WTC11 (cell line): ENCODE measurements at regions not wholly inside any gene's neighbourhood (a gene's known extent, or its start where the extent isn't known, plus 50 kb on each side); places are given as distances from the start of the nearest gene placed in this dataset.

Experiments
- ATAC-seq: fragments of 200-7000 bp; cut with Tn5 transposase; 2 replicates; pipeline ENCODE4 v1.10.0; 2021; ENCODE audit warnings: mild to moderate bottlenecking, moderate library complexity
- CTCF ChIA-PET: fragments of 300-600 bp; sonication (Branson Sonifier 250); formaldehyde crosslinking; loops from one replicate; lab custom pipeline; 2021; ENCODE audit warnings: antibody characterized with exemption; lab: Charles Lee
- POLR2A ChIA-PET: fragments of 350-600 bp; sonication (Branson Sonifier 250); formaldehyde crosslinking; loops from one replicate; lab custom pipeline; 2021; ENCODE audit warnings: antibody characterized with exemption; lab: Charles Lee
- DNase-seq: peaks from one replicate; pipeline ENCODE4 v3.0.0; 2021; ENCODE audit warnings: low spot score
- H3K27ac Mint-ChIP-seq: 2 replicates; pipeline ENCODE4 v1.8.0; 2021; ENCODE audit warnings: mixed read lengths
- H3K27me3 Mint-ChIP-seq: 2 replicates; pipeline ENCODE4 v1.8.0; 2021; ENCODE audit warnings: low read depth, mild to moderate bottlenecking, moderate library complexity, mixed read lengths
- H3K36me3 Mint-ChIP-seq: 2 replicates; pipeline ENCODE4 v1.8.0; 2021; ENCODE audit warnings: mixed read lengths
- H3K4me1 Mint-ChIP-seq: 2 replicates; pipeline ENCODE4 v1.8.0; 2022; ENCODE audit warnings: mixed read lengths
- H3K4me3 Mint-ChIP-seq: 2 replicates; pipeline ENCODE4 v1.8.0; 2021; ENCODE audit warnings: mild to moderate bottlenecking, moderate library complexity, mixed read lengths
- H3K9me3 Mint-ChIP-seq: 2 replicates; pipeline ENCODE4 v1.8.0; 2021; ENCODE audit warnings: mixed read lengths
- ATF1 ChIP-seq: sonication (generic); formaldehyde crosslinking; IDR thresholded peaks from 2 replicates; pipeline ENCODE4 v1.8.1; 2023; ENCODE audit warnings: mild to moderate bottlenecking, moderate library complexity, missing genetic modification reagents
- CBFB ChIP-seq: sonication (generic); formaldehyde crosslinking; IDR thresholded peaks from 2 replicates; pipeline ENCODE4 v1.8.1; 2022; ENCODE audit warnings: mild to moderate bottlenecking, low read depth, missing genetic modification reagents
- KAT7 ChIP-seq: sonication (generic); formaldehyde crosslinking; IDR thresholded peaks from 2 replicates; pipeline ENCODE4 v1.8.1; 2023; ENCODE audit warnings: missing genetic modification reagents, mild to moderate bottlenecking, borderline replicate concordance
- MXD4 ChIP-seq: fragments of 250-450 bp; sonication (Bioruptor Pico); IDR thresholded peaks from 2 replicates; pipeline ENCODE4 v1.8.0; 2021; ENCODE audit warnings: mild to moderate bottlenecking, moderate library complexity, borderline replicate concordance
- NFYB ChIP-seq: sonication (generic); formaldehyde crosslinking; conservative IDR thresholded peaks from 2 replicates; pipeline ENCODE4 v1.8.0; 2022; ENCODE audit warnings: low read depth, missing genetic modification reagents
- NR2C2 ChIP-seq: sonication (generic); formaldehyde crosslinking; IDR thresholded peaks from 2 replicates; pipeline ENCODE4 v1.8.0; 2022; ENCODE audit warnings: mild to moderate bottlenecking, missing genetic modification reagents
- NR3C1 ChIP-seq: sonication (generic); formaldehyde crosslinking; conservative IDR thresholded peaks from 2 replicates; pipeline ENCODE4 v1.8.1; 2023; ENCODE audit warnings: low read depth, mild to moderate bottlenecking, missing genetic modification reagents
- PRDM15 ChIP-seq: sonication (generic); formaldehyde crosslinking; IDR thresholded peaks from 2 replicates; pipeline ENCODE4 v1.8.0; 2022; ENCODE audit warnings: missing genetic modification reagents
- RORB ChIP-seq: fragments of 250-450 bp; sonication (Bioruptor Pico); IDR thresholded peaks from 2 replicates; pipeline ENCODE4 v1.9.0; 2021; ENCODE audit warnings: mild to moderate bottlenecking
- TEAD4 ChIP-seq: sonication (generic); formaldehyde crosslinking; IDR thresholded peaks from 2 replicates; pipeline ENCODE4 v1.8.0; 2022; ENCODE audit warnings: mild to moderate bottlenecking, missing genetic modification reagents
- ZNF396 ChIP-seq: fragments of 250-450 bp; sonication (Bioruptor Pico); IDR thresholded peaks from 2 replicates; pipeline ENCODE4 v1.8.0; 2021; ENCODE audit warnings: mild to moderate bottlenecking, moderate library complexity, borderline replicate concordance
- ZNF416 ChIP-seq: fragments of 250-450 bp; sonication (Bioruptor Pico); IDR thresholded peaks from 2 replicates; pipeline ENCODE4 v1.9.0; 2021; ENCODE audit warnings: mild to moderate bottlenecking, inconsistent platforms
- ZNF423 ChIP-seq: fragments of 250-450 bp; sonication (Bioruptor Pico); IDR thresholded peaks from 2 replicates; pipeline ENCODE4 v2.1.2; 2022; ENCODE audit warnings: mild to moderate bottlenecking, moderate library complexity
- TF ChIP-seq, protein P1 (sequence below): fragments of 200-600 bp; IDR thresholded peaks from 2 replicates; pipeline ENCODE4 v1.8.0; 2022; ENCODE audit warnings: antibody characterized with exemption
- TF ChIP-seq, protein P2 (sequence below): sonication (generic); formaldehyde crosslinking; IDR thresholded peaks from 2 replicates; pipeline ENCODE4 v1.8.0; 2022; ENCODE audit warnings: mild to moderate bottlenecking, missing genetic modification reagents
- TF ChIP-seq, protein P3 (sequence below): fragments of 250-450 bp; sonication (Bioruptor Pico); IDR thresholded peaks from 2 replicates; pipeline ENCODE4 v2.1.2; 2022; ENCODE audit warnings: mild to moderate bottlenecking, moderate library complexity
- TF ChIP-seq, protein P4 (sequence below): sonication (generic); formaldehyde crosslinking; IDR thresholded peaks from 2 replicates; pipeline ENCODE4 v1.8.1; 2023; ENCODE audit warnings: mild to moderate bottlenecking, missing genetic modification reagents, borderline replicate concordance

- CTCF ChIA-PET: no interaction called here
- DNase-seq (no peak), ATAC-seq (peak; percentile 80)
- H3K4me3 Mint-ChIP-seq: no peak overlapping the region
- H3K27ac Mint-ChIP-seq: no peak overlapping the region
- H3K9me3 Mint-ChIP-seq: peaks cover 4% of the 10 kb centered on the region
- POLR2A ChIA-PET: no interaction called here
- TF ChIP-seq KAT7 (CRISPR knock-in tag) (no peak), NFYB (no peak), RORB (CRISPR knock-in tag) (no peak), ZNF416 (no peak), NR3C1 (no peak), MXD4 (CRISPR knock-in tag) (no peak), ATF1 (CRISPR knock-in tag) (no peak), ZNF396 (CRISPR knock-in tag) (no peak), CBFB (CRISPR knock-in tag) (no peak)
- TF ChIP-seq, protein P1, sequence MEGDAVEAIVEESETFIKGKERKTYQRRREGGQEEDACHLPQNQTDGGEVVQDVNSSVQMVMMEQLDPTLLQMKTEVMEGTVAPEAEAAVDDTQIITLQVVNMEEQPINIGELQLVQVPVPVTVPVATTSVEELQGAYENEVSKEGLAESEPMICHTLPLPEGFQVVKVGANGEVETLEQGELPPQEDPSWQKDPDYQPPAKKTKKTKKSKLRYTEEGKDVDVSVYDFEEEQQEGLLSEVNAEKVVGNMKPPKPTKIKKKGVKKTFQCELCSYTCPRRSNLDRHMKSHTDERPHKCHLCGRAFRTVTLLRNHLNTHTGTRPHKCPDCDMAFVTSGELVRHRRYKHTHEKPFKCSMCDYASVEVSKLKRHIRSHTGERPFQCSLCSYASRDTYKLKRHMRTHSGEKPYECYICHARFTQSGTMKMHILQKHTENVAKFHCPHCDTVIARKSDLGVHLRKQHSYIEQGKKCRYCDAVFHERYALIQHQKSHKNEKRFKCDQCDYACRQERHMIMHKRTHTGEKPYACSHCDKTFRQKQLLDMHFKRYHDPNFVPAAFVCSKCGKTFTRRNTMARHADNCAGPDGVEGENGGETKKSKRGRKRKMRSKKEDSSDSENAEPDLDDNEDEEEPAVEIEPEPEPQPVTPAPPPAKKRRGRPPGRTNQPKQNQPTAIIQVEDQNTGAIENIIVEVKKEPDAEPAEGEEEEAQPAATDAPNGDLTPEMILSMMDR: no peak
- TF ChIP-seq, protein P2, sequence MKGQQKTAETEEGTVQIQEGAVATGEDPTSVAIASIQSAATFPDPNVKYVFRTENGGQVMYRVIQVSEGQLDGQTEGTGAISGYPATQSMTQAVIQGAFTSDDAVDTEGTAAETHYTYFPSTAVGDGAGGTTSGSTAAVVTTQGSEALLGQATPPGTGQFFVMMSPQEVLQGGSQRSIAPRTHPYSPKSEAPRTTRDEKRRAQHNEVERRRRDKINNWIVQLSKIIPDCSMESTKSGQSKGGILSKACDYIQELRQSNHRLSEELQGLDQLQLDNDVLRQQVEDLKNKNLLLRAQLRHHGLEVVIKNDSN: no peak
- H3K4me1 Mint-ChIP-seq: no peaks in the 10 kb centered on the region
- H3K27me3 Mint-ChIP-seq: no peaks in the 10 kb centered on the region
- H3K36me3 Mint-ChIP-seq: no peaks in the 10 kb centered on the region
Measured at GRCh38 chr11:32510039-32510438, 73.6 kb upstream of the EIF3M start.

- ATAC-seq: no peak
- no peak overlapping the region for H3K27ac Mint-ChIP-seq
- no peak for DNase-seq
- H3K36me3 Mint-ChIP-seq: no peaks in the 10 kb centered on the region
- H3K27me3 Mint-ChIP-seq: no peaks in the 10 kb centered on the region
- H3K9me3 Mint-ChIP-seq: peaks cover 4% of the 10 kb centered on the region
- no peak overlapping the region for H3K4me3 Mint-ChIP-seq
- CTCF ChIA-PET: no interaction called here
- no peaks in the 10 kb centered on the region for H3K4me1 Mint-ChIP-seq
- POLR2A ChIA-PET: no interaction called here
- TF ChIP-seq TEAD4 (CRISPR knock-in tag): no peak
- TF ChIP-seq NR2C2: no peak
- TF ChIP-seq, protein P3, sequence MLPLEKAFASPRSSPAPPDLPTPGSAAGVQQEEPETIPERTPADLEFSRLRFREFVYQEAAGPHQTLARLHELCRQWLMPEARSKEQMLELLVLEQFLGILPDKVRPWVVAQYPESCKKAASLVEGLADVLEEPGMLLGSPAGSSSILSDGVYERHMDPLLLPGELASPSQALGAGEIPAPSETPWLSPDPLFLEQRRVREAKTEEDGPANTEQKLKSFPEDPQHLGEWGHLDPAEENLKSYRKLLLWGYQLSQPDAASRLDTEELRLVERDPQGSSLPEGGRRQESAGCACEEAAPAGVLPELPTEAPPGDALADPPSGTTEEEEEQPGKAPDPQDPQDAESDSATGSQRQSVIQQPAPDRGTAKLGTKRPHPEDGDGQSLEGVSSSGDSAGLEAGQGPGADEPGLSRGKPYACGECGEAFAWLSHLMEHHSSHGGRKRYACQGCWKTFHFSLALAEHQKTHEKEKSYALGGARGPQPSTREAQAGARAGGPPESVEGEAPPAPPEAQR (CRISPR knock-in tag): no peak
- no peak for TF ChIP-seq ZNF423 (CRISPR knock-in tag)
- TF ChIP-seq, protein P4, sequence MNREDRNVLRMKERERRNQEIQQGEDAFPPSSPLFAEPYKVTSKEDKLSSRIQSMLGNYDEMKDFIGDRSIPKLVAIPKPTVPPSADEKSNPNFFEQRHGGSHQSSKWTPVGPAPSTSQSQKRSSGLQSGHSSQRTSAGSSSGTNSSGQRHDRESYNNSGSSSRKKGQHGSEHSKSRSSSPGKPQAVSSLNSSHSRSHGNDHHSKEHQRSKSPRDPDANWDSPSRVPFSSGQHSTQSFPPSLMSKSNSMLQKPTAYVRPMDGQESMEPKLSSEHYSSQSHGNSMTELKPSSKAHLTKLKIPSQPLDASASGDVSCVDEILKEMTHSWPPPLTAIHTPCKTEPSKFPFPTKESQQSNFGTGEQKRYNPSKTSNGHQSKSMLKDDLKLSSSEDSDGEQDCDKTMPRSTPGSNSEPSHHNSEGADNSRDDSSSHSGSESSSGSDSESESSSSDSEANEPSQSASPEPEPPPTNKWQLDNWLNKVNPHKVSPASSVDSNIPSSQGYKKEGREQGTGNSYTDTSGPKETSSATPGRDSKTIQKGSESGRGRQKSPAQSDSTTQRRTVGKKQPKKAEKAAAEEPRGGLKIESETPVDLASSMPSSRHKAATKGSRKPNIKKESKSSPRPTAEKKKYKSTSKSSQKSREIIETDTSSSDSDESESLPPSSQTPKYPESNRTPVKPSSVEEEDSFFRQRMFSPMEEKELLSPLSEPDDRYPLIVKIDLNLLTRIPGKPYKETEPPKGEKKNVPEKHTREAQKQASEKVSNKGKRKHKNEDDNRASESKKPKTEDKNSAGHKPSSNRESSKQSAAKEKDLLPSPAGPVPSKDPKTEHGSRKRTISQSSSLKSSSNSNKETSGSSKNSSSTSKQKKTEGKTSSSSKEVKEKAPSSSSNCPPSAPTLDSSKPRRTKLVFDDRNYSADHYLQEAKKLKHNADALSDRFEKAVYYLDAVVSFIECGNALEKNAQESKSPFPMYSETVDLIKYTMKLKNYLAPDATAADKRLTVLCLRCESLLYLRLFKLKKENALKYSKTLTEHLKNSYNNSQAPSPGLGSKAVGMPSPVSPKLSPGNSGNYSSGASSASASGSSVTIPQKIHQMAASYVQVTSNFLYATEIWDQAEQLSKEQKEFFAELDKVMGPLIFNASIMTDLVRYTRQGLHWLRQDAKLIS (CRISPR knock-in tag): no peak
- TF ChIP-seq PRDM15: no peak
Measured at GRCh38 chr11:32508780-32509179, 73.4 kb upstream of the WT1 start.
